Type B pancreatic cell (in vitro differentiated cells): ENCODE measurements at regions not wholly inside any gene's neighbourhood (a gene's known extent, or its start where the extent isn't known, plus 50 kb on each side); places are given as distances from the start of the nearest gene placed in this dataset.

ENCODE experiments used
- DNase-seq: peaks from one replicate; pipeline ENCODE4 v3.0.0; 2021; ENCODE audit warnings: mixed read lengths; ENCODE audit not compliant: unreplicated experiment; ENCODE audit errors: extremely low spot score
- H3K27ac Mint-ChIP-seq: 2 replicates; pipeline ENCODE4 v1.8.0; 2021; ENCODE audit warnings: mild to moderate bottlenecking, mixed read lengths
- H3K27me3 Mint-ChIP-seq: 2 replicates; pipeline ENCODE4 v1.8.0; 2021; ENCODE audit warnings: mixed read lengths
- H3K36me3 Mint-ChIP-seq: 2 replicates; pipeline ENCODE4 v1.8.0; 2021; ENCODE audit warnings: mixed read lengths
- H3K4me1 Mint-ChIP-seq: one replicate; pipeline ENCODE4 v1.8.0; 2021; ENCODE audit warnings: mixed read lengths; ENCODE audit not compliant: unreplicated experiment
- H3K4me3 Mint-ChIP-seq: 2 replicates; pipeline ENCODE4 v1.8.0; 2021; ENCODE audit warnings: mild to moderate bottlenecking, mixed read lengths
- H3K9me3 Mint-ChIP-seq: 2 replicates; pipeline ENCODE4 v1.8.0; 2021; ENCODE audit warnings: mixed read lengths
- CTCF ChIP-seq: fragments of 200-600 bp; sonication (generic); conservative IDR thresholded peaks from 2 replicates; pipeline ENCODE4 v1.5.0; 2021; ENCODE audit warnings: antibody characterized with exemption, mild to moderate bottlenecking

- TF ChIP-seq CTCF, result no peak
- peaks cover 20% of the 10 kb centered on the region for H3K27me3 Mint-ChIP-seq
- H3K4me3 Mint-ChIP-seq, result no peak overlapping the region
- no peak overlapping the region for H3K27ac Mint-ChIP-seq
- H3K36me3 Mint-ChIP-seq, result no peaks in the 10 kb centered on the region
- H3K9me3 Mint-ChIP-seq, result no peaks in the 10 kb centered on the region
- H3K4me1 Mint-ChIP-seq, result peaks cover 21% of the 10 kb centered on the region
- no peak for DNase-seq
Observed at GRCh38 chr20:40945189-40945588, 83.4 kb upstream of the TOP1 start.

GRCh38 chr20:40945754-40946450 lies 82.7 kb upstream of the TOP1 start:
- H3K4me1 Mint-ChIP-seq, result peaks cover 21% of the 10 kb centered on the region
- peak overlapping the region; percentile 11 for H3K4me3 Mint-ChIP-seq
- H3K9me3 Mint-ChIP-seq, result no peaks in the 10 kb centered on the region
- H3K27me3 Mint-ChIP-seq, result peaks cover 22% of the 10 kb centered on the region
- H3K27ac Mint-ChIP-seq, result no peak overlapping the region
- peak; percentile 78 for TF ChIP-seq CTCF
- no peaks in the 10 kb centered on the region for H3K36me3 Mint-ChIP-seq
- peak; percentile 78 for DNase-seq

GRCh38 chr20:40946451-40946850 lies 82.2 kb upstream of the TOP1 start:
- Mint-ChIP-seq H3K4me1 (peaks cover 21% of the 10 kb centered on the region), H3K36me3 (no peaks in the 10 kb centered on the region), H3K27ac (no peak overlapping the region), H3K4me3 (no peak overlapping the region), H3K9me3 (no peaks in the 10 kb centered on the region), H3K27me3 (peaks cover 23% of the 10 kb centered on the region)
- TF ChIP-seq CTCF, result no peak
- no peak for DNase-seq

- Mint-ChIP-seq H3K27ac (no peak overlapping the region), H3K36me3 (no peaks in the 10 kb centered on the region), H3K4me1 (peaks cover 17% of the 10 kb centered on the region), H3K9me3 (no peaks in the 10 kb centered on the region), H3K27me3 (peaks cover 34% of the 10 kb centered on the region), H3K4me3 (no peak overlapping the region)
- TF ChIP-seq CTCF, result no peak
- DNase-seq, result no peak
Observed at GRCh38 chr20:40948465-40949267, 80.0 kb upstream of the TOP1 start.

- peaks cover 35% of the 10 kb centered on the region for H3K27me3 Mint-ChIP-seq
- no peak for TF ChIP-seq CTCF
- no peak overlapping the region for H3K27ac Mint-ChIP-seq
- H3K4me3 Mint-ChIP-seq, result no peak overlapping the region
- no peaks in the 10 kb centered on the region for H3K36me3 Mint-ChIP-seq
- peaks cover 17% of the 10 kb centered on the region for H3K4me1 Mint-ChIP-seq
- H3K9me3 Mint-ChIP-seq, result no peaks in the 10 kb centered on the region
- no peak for DNase-seq
Observed at GRCh38 chr20:40949346-40949745, 79.3 kb upstream of the TOP1 start.
